ENCODE measurements at regions not wholly inside any gene's neighbourhood (a gene's known extent, or its start where the extent isn't known, plus 50 kb on each side); places are given as distances from the start of the nearest gene placed in this dataset.
A peak's percentile ranks its signal among the peaks of the same experiment; 100 is the strongest.

DNA sequence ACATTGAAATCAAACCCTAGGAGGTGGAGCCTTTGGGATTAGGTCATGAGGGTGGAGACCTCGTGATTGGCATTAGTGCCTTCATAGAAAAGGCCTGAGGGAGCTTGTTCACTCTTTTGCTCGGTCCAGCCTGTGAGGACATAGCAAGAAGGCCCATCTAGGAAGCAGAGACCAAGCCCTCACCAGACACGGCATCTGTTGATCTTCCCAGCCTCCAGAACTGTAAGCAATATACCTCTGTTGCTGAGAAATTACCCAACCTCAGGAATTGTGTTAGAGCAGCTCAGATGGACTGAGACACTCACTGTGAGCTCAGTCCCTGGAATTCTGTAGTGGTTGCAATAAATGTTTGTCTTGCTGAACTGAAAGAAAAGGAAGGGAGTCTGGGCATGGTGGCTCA, 116.2 kb upstream of the MAP1LC3B2 start:
- H3K27me3 ChIP-seq (ENCODE audit: control insufficient read depth in 1 of 2, insufficient read depth in 2 of 2, low read length in 2 of 2): no peaks in the 10 kb centered on the region
- H3K27me3 Mint-ChIP-seq: no peaks in the 10 kb centered on the region
- intact Hi-C loops (cut with DNase I, micrococcal nuclease): no loop called here
- POLR2A ChIA-PET: no interaction called here
- no peaks in the 10 kb centered on the region for H3K36me3 ChIP-seq (ENCODE audit: insufficient read depth, low read length)
- H3K9me3 Mint-ChIP-seq: no peaks in the 10 kb centered on the region
- H3K27ac ChIP-seq (ENCODE audit: low read depth in 1 of 2, low read length in 2 of 2): no peak overlapping the region
- no peaks in the 10 kb centered on the region for H3K36me3 Mint-ChIP-seq (ENCODE audit: low read depth)
- CTCF ChIA-PET: interaction anchor here (0.6 kb wide), 2 partner anchors 12 to 412 kb away, joined by 3 to 5 read pairs; no protein-coding TSS in a partner anchor
- no peaks in the 10 kb centered on the region for H3K9me3 ChIP-seq (ENCODE audit: control insufficient read depth in 1 of 2, insufficient read depth in 1 of 2, low read length in 2 of 2)
- H3K27ac Mint-ChIP-seq: no peak overlapping the region
- no peak overlapping the region for H3K4me3 Mint-ChIP-seq
- peaks cover 4% of the 10 kb centered on the region for H3K4me1 Mint-ChIP-seq (ENCODE audit: low read depth)
- H3K4me3 ChIP-seq (ENCODE audit: low read length): no peak overlapping the region
- ATAC-seq (ENCODE audit: poor library complexity): no peak
- H3K4me1 ChIP-seq (ENCODE audit: insufficient read depth, low read length): no peaks in the 10 kb centered on the region
- DNase-seq: no peak
- TF ChIP-seq, protein P1, sequence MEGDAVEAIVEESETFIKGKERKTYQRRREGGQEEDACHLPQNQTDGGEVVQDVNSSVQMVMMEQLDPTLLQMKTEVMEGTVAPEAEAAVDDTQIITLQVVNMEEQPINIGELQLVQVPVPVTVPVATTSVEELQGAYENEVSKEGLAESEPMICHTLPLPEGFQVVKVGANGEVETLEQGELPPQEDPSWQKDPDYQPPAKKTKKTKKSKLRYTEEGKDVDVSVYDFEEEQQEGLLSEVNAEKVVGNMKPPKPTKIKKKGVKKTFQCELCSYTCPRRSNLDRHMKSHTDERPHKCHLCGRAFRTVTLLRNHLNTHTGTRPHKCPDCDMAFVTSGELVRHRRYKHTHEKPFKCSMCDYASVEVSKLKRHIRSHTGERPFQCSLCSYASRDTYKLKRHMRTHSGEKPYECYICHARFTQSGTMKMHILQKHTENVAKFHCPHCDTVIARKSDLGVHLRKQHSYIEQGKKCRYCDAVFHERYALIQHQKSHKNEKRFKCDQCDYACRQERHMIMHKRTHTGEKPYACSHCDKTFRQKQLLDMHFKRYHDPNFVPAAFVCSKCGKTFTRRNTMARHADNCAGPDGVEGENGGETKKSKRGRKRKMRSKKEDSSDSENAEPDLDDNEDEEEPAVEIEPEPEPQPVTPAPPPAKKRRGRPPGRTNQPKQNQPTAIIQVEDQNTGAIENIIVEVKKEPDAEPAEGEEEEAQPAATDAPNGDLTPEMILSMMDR (IDR thresholded peaks at IDR 0.05): no peak

DNA sequence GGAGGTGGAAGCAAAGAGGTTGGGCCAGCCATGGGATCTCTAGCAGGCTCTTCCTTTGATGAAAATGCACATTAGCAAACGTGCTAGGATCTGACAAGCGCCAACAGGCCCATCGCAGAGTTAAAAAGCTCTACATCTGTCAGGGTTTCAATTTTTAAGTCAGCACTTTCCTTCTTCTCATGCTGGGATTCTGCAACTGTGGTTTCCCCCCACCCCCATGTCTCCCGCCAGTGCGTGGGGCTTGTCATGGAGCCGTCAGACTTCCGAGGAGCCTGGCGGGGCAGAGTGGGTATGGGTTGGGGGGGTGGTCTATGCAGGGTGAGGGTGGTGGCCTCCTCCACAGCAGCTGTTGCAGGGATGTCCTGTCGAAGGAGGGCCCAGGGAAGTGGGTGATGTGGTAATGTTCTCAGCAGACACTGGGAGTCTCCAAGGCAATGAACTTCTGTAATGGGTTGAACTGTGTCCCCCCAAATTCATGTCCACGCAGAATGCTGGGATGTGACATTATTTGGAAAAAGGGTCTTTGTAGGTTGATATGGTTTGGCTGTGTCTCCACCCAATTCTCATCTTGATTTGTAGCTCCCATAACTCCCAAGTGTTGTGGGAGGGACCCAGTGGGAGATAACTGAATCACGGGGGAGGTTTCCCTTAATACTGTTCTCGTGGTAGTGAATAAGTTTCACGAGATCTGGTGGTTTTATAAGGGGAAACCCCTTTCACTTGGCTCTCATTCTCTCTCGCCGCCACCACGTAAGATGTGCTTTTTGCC, 115.2 kb upstream of the MAP1LC3B2 start:
- Mint-ChIP-seq H3K4me3 (no peak overlapping the region), H3K36me3 (ENCODE audit: low read depth) (no peaks in the 10 kb centered on the region), H3K9me3 (no peaks in the 10 kb centered on the region), H3K27me3 (no peaks in the 10 kb centered on the region), H3K27ac (no peak overlapping the region), H3K4me1 (ENCODE audit: low read depth) (peaks cover 4% of the 10 kb centered on the region)
- H3K9me3 ChIP-seq (ENCODE audit: control insufficient read depth in 1 of 2, insufficient read depth in 1 of 2, low read length in 2 of 2): no peaks in the 10 kb centered on the region
- peak in 2 of 14 experiments; percentile 45 to 58 for DNase-seq
- TF ChIP-seq, protein P1 (IDR thresholded peaks at IDR 0.05): no peak
- H3K27ac ChIP-seq (ENCODE audit: low read depth in 1 of 2, low read length in 2 of 2): no peak overlapping the region
- no peak overlapping the region for H3K4me3 ChIP-seq (ENCODE audit: low read length)
- no peaks in the 10 kb centered on the region for H3K4me1 ChIP-seq (ENCODE audit: insufficient read depth, low read length)
- CTCF ChIA-PET: no interaction called here
- no peaks in the 10 kb centered on the region for H3K27me3 ChIP-seq (ENCODE audit: control insufficient read depth in 1 of 2, insufficient read depth in 2 of 2, low read length in 2 of 2)
- POLR2A ChIA-PET: no interaction called here
- no peaks in the 10 kb centered on the region for H3K36me3 ChIP-seq (ENCODE audit: insufficient read depth, low read length)
- ATAC-seq (ENCODE audit: poor library complexity): no peak
- intact Hi-C loops (cut with DNase I, micrococcal nuclease): no loop called here

DNA sequence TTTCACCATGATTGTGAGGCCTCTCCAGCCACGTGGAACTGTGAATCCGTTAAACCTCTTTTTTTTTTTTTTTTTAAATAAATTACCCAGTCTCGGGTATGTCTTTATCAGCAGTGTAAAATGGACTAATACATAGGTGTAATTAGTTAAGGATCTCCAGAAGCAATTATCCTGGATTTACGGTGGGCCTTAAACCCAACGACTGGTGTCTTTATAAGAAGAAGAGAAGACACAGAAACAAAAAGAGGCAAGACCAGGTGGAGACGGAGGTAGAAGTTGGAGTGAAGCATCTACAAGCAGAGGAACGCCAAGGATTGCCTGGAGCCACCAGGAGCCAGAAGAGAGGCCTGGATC, 114.6 kb upstream of the MAP1LC3B2 start:
- intact Hi-C loops (cut with DNase I, micrococcal nuclease): no loop called here
- H3K4me3 ChIP-seq (ENCODE audit: low read length): no peak overlapping the region
- no peaks in the 10 kb centered on the region for H3K27me3 Mint-ChIP-seq
- H3K4me3 Mint-ChIP-seq: no peak overlapping the region
- TF ChIP-seq, protein P1 (IDR thresholded peaks at IDR 0.05): no peak
- H3K27me3 ChIP-seq (ENCODE audit: control insufficient read depth in 1 of 2, insufficient read depth in 2 of 2, low read length in 2 of 2): no peaks in the 10 kb centered on the region
- H3K36me3 Mint-ChIP-seq (ENCODE audit: low read depth): no peaks in the 10 kb centered on the region
- H3K4me1 ChIP-seq (ENCODE audit: insufficient read depth, low read length): no peaks in the 10 kb centered on the region
- H3K36me3 ChIP-seq (ENCODE audit: insufficient read depth, low read length): no peaks in the 10 kb centered on the region
- DNase-seq (no peak), ATAC-seq (ENCODE audit: poor library complexity) (no peak)
- ChIA-PET POLR2A (no interaction called here), CTCF (no interaction called here)
- H3K4me1 Mint-ChIP-seq (ENCODE audit: low read depth): peaks cover 4% of the 10 kb centered on the region
- no peak overlapping the region for H3K27ac Mint-ChIP-seq
- no peak overlapping the region for H3K27ac ChIP-seq (ENCODE audit: low read depth in 1 of 2, low read length in 2 of 2)
- H3K9me3 ChIP-seq (ENCODE audit: control insufficient read depth in 1 of 2, insufficient read depth in 1 of 2, low read length in 2 of 2): no peaks in the 10 kb centered on the region
- H3K9me3 Mint-ChIP-seq: no peaks in the 10 kb centered on the region
